CD4-positive, alpha-beta T cell treated with Interleukin-21 for 1 hour (primary cell): ENCODE measurements at regions not wholly inside any gene's neighbourhood (a gene's known extent, or its start where the extent isn't known, plus 50 kb on each side); places are given as distances from the start of the nearest gene placed in this dataset.

Experiments
- DNase-seq: peaks from one replicate; pipeline ENCODE4 v3.0.0-alpha.2; 2020

- no peak for DNase-seq
Measured at GRCh38 chr2:205860885-205861284, 178.6 kb downstream of the NRP2 start.

- DNase-seq = no peak
Measured at GRCh38 chr2:205860181-205860580, 177.9 kb downstream of the NRP2 start.

GRCh38 chr2:205858881-205859441 is 176.7 kb downstream of the NRP2 start:
- no peak for DNase-seq

GRCh38 chr2:205858275-205858674 is 176.0 kb downstream of the NRP2 start:
- DNase-seq = no peak

- DNase-seq = no peak
Measured at GRCh38 chr2:205857520-205858237, 175.4 kb downstream of the NRP2 start.

- DNase-seq = no peak
Measured at GRCh38 chr2:205852457-205852856, 170.2 kb downstream of the NRP2 start.

GRCh38 chr2:205850611-205851010 is 168.3 kb downstream of the NRP2 start:
- DNase-seq = no peak

GRCh38 chr2:205850132-205850531 is 167.8 kb downstream of the NRP2 start:
- DNase-seq = no peak

GRCh38 chr2:205849136-205849535 is 166.8 kb downstream of the NRP2 start:
- no peak for DNase-seq

- no peak for DNase-seq
Measured at GRCh38 chr2:205848601-205849000, 166.3 kb downstream of the NRP2 start.
